ENCODE measurements at regions not wholly inside any gene's neighbourhood (a gene's known extent, or its start where the extent isn't known, plus 50 kb on each side); places are given as distances from the start of the nearest gene placed in this dataset.

- TF ChIP-seq, protein P1, sequence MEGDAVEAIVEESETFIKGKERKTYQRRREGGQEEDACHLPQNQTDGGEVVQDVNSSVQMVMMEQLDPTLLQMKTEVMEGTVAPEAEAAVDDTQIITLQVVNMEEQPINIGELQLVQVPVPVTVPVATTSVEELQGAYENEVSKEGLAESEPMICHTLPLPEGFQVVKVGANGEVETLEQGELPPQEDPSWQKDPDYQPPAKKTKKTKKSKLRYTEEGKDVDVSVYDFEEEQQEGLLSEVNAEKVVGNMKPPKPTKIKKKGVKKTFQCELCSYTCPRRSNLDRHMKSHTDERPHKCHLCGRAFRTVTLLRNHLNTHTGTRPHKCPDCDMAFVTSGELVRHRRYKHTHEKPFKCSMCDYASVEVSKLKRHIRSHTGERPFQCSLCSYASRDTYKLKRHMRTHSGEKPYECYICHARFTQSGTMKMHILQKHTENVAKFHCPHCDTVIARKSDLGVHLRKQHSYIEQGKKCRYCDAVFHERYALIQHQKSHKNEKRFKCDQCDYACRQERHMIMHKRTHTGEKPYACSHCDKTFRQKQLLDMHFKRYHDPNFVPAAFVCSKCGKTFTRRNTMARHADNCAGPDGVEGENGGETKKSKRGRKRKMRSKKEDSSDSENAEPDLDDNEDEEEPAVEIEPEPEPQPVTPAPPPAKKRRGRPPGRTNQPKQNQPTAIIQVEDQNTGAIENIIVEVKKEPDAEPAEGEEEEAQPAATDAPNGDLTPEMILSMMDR (IDR thresholded peaks at IDR 0.05), result no peak
- TF ChIP-seq POLR2A (IDR thresholded peaks at IDR 0.05), result no peak
Measured at GRCh38 chr11:131074573-131074972, 158.3 kb upstream of the SNX19 start.
